DND-41 (cell line): ENCODE measurements at regions not wholly inside any gene's neighbourhood (a gene's known extent, or its start where the extent isn't known, plus 50 kb on each side); places are given as distances from the start of the nearest gene placed in this dataset.

ENCODE experiments used
- ATAC-seq: fragments of 200-7000 bp; cut with Tn5 transposase; 3 replicates; pipeline ENCODE4 v1.9.1; 2021; ENCODE audit warnings: low read depth; ENCODE audit not compliant: insufficient read depth
- DNase-seq: peaks from one replicate; pipeline ENCODE4 v3.0.0-alpha.2; 2020
- H2AFZ ChIP-seq: 2 replicates; pipeline ENCODE4 v1.6.0; 2012; ENCODE audit warnings: low read depth, low read length
- H3K27ac ChIP-seq: 2 replicates; pipeline ENCODE4 v1.5.1; 2012; ENCODE audit warnings: low read length, inconsistent platforms
- H3K27me3 ChIP-seq: fragments of 200-600 bp; sonication (generic); 2 replicates; pipeline ENCODE4 v1.6.0; 2012; ENCODE audit warnings: low read length, mild to moderate bottlenecking, inconsistent platforms; ENCODE audit not compliant: insufficient read depth, poor library complexity
- H3K36me3 ChIP-seq: 2 replicates; pipeline ENCODE4 v1.5.1; 2012; ENCODE audit warnings: low read length, inconsistent platforms; ENCODE audit not compliant: insufficient read depth
- H3K4me1 ChIP-seq: 2 replicates; pipeline ENCODE4 v1.5.1; 2012; ENCODE audit warnings: mild to moderate bottlenecking, low read length; ENCODE audit not compliant: insufficient read depth
- H3K4me2 ChIP-seq: 2 replicates; pipeline ENCODE4 v1.6.0; 2012; ENCODE audit warnings: mild to moderate bottlenecking, moderate library complexity, low read length, inconsistent platforms; ENCODE audit not compliant: insufficient read depth
- H3K4me3 ChIP-seq, 2 experiments: fragments of 200-600 bp in 1 of 2; shearing (Covaris generic) in 1 of 2; 2 replicates each; pipeline ENCODE4 v1.5.1; 2012 to 2016; ENCODE audit warnings: inconsistent platforms in 2 of 2, low read length in 2 of 2, mild to moderate bottlenecking in 2 of 2, low read depth in 1 of 2, moderate library complexity in 1 of 2
- H3K79me2 ChIP-seq: 2 replicates; pipeline ENCODE4 v1.6.0; 2012; ENCODE audit warnings: low read length, inconsistent platforms; ENCODE audit not compliant: insufficient read depth
- H3K9ac ChIP-seq: 2 replicates; pipeline ENCODE4 v1.6.0; 2012; ENCODE audit warnings: low read depth, mild to moderate bottlenecking, inconsistent platforms, low read length, moderate library complexity
- H3K9me3 ChIP-seq: 2 replicates; pipeline ENCODE4 v1.5.1; 2012; ENCODE audit warnings: low read length, moderate library complexity, mild to moderate bottlenecking, inconsistent platforms; ENCODE audit not compliant: insufficient read depth, severe bottlenecking
- H4K20me1 ChIP-seq: 2 replicates; pipeline ENCODE4 v1.6.0; 2012; ENCODE audit warnings: low read length; ENCODE audit not compliant: insufficient read depth
- EZH2 ChIP-seq: IDR thresholded peaks from 3 replicates; pipeline ENCODE4 v1.6.1; 2012; ENCODE audit warnings: borderline replicate concordance, low read depth, mild to moderate bottlenecking, moderate library complexity, low read length, inconsistent platforms; ENCODE audit not compliant: severe bottlenecking
- TF ChIP-seq, protein P1 (sequence below): IDR thresholded peaks from 2 replicates; pipeline ENCODE4 v1.5.1; 2012; ENCODE audit warnings: borderline replicate concordance, low read length, moderate library complexity, mild to moderate bottlenecking; ENCODE audit not compliant: poor library complexity, severe bottlenecking; ENCODE audit errors: extremely low read depth

GRCh38 chr1:29685387-29685786 lies 449.1 kb downstream of the PTPRU start:
- Histone ChIP-seq H3K79me2 (no peaks in the 10 kb centered on the region), H3K36me3 (no peaks in the 10 kb centered on the region), H2AFZ (no peak overlapping the region), H3K27me3 (peaks cover 12% of the 10 kb centered on the region), H3K4me3 (no peak overlapping the region), H3K9ac (no peak overlapping the region), H4K20me1 (no peaks in the 10 kb centered on the region), H3K4me2 (no peak overlapping the region), H3K27ac (no peak overlapping the region), H3K9me3 (no peaks in the 10 kb centered on the region), H3K4me1 (no peaks in the 10 kb centered on the region)
- DNase-seq (no peak), ATAC-seq (no peak)
- TF ChIP-seq EZH2 = no peak
- TF ChIP-seq, protein P1, sequence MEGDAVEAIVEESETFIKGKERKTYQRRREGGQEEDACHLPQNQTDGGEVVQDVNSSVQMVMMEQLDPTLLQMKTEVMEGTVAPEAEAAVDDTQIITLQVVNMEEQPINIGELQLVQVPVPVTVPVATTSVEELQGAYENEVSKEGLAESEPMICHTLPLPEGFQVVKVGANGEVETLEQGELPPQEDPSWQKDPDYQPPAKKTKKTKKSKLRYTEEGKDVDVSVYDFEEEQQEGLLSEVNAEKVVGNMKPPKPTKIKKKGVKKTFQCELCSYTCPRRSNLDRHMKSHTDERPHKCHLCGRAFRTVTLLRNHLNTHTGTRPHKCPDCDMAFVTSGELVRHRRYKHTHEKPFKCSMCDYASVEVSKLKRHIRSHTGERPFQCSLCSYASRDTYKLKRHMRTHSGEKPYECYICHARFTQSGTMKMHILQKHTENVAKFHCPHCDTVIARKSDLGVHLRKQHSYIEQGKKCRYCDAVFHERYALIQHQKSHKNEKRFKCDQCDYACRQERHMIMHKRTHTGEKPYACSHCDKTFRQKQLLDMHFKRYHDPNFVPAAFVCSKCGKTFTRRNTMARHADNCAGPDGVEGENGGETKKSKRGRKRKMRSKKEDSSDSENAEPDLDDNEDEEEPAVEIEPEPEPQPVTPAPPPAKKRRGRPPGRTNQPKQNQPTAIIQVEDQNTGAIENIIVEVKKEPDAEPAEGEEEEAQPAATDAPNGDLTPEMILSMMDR = no peak

DNA sequence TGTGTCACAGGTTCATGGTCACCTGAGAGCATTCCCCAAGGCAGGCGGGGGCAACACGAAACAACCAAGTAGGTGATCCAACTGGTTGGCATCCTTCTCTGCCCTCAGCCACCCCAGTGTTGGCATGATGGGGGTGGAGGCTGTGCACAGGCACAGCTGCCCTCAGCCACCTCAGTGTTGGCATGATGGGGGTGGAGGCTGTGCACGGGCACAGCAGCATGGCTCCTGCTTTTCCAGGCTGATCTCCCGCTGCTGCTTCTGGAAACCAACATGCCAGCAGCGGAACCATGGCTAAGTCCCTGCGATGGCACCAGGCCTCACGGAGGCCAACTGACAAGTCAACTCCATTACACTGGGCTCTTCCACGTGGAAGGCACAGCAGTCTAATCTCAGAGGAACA lies 447.8 kb downstream of the PTPRU start:
- H4K20me1 ChIP-seq = no peaks in the 10 kb centered on the region
- H3K79me2 ChIP-seq = no peaks in the 10 kb centered on the region
- no peaks in the 10 kb centered on the region for H3K36me3 ChIP-seq
- no peaks in the 10 kb centered on the region for H3K4me1 ChIP-seq
- H3K4me3 ChIP-seq = no peak overlapping the region
- H3K4me2 ChIP-seq = no peak overlapping the region
- H3K9ac ChIP-seq = no peak overlapping the region
- DNase-seq (no peak), ATAC-seq (no peak)
- H2AFZ ChIP-seq = no peak overlapping the region
- H3K27ac ChIP-seq = no peak overlapping the region
- peaks cover 12% of the 10 kb centered on the region for H3K27me3 ChIP-seq
- TF ChIP-seq, protein P1 = no peak
- no peak for TF ChIP-seq EZH2
- no peaks in the 10 kb centered on the region for H3K9me3 ChIP-seq

GRCh38 chr1:29683472-29683871 lies 447.1 kb downstream of the PTPRU start:
- H4K20me1 ChIP-seq = no peaks in the 10 kb centered on the region
- no peak for TF ChIP-seq EZH2
- TF ChIP-seq, protein P1 = no peak
- H3K4me2 ChIP-seq = no peak overlapping the region

DNA sequence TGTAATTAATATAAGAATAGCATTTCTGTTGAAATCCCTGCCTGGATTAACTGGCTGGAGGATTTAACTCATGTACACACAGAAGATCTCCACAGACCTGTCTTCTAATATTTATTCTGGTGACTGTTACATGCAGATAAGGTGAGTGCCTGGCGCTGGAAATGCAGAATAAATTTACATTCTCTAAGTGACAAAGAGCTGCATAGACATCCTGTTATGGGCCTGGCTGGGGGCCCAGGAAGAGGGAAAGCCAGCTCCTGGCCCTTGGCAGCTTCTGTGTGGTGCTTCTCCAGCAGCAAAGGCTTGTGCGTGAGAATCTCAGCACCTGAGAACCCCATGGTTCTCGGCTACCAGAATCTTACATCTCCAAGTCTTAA lies 446.6 kb downstream of the PTPRU start:
- Histone ChIP-seq H3K4me2 (no peak overlapping the region), H3K36me3 (no peaks in the 10 kb centered on the region), H3K9me3 (no peaks in the 10 kb centered on the region), H3K79me2 (no peaks in the 10 kb centered on the region), H3K27ac (no peak overlapping the region), H3K27me3 (peaks cover 6% of the 10 kb centered on the region), H2AFZ (no peak overlapping the region), H3K9ac (no peak overlapping the region), H3K4me1 (no peaks in the 10 kb centered on the region), H3K4me3 (no peak overlapping the region), H4K20me1 (no peaks in the 10 kb centered on the region)
- TF ChIP-seq EZH2 = no peak
- TF ChIP-seq, protein P1 = no peak
- DNase-seq (no peak), ATAC-seq (no peak)

More at GRCh38 chr1:29683472-29683871, 447.1 kb downstream of the PTPRU start:
- H3K9me3 ChIP-seq = no peaks in the 10 kb centered on the region
- peaks cover 10% of the 10 kb centered on the region for H3K27me3 ChIP-seq
- ATAC-seq (no peak), DNase-seq (no peak)
- H2AFZ ChIP-seq = no peak overlapping the region
- no peaks in the 10 kb centered on the region for H3K79me2 ChIP-seq
- no peaks in the 10 kb centered on the region for H3K36me3 ChIP-seq
- no peak overlapping the region for H3K9ac ChIP-seq
- H3K4me1 ChIP-seq = no peaks in the 10 kb centered on the region
- no peak overlapping the region for H3K4me3 ChIP-seq
- H3K27ac ChIP-seq = no peak overlapping the region
